HEK293T (cell line): ENCODE measurements at regions not wholly inside any gene's neighbourhood (a gene's known extent, or its start where the extent isn't known, plus 50 kb on each side); places are given as distances from the start of the nearest gene placed in this dataset.

Source experiments
- CTCF ChIA-PET: fragments of 350-600 bp; formaldehyde crosslinking; extraction: SDS; loops from one replicate; lab custom pipeline; 2021; ENCODE audit warnings: antibody characterized with exemption, inconsistent platforms; lab: Yijun Ruan, JAX
- POLR2A ChIA-PET: fragments of 350-600 bp; formaldehyde crosslinking; extraction: SDS; loops from one replicate; lab custom pipeline; 2020; ENCODE audit warnings: antibody characterized with exemption, inconsistent platforms; lab: Yijun Ruan, JAX
- DNase-seq: peaks from one replicate; pipeline ENCODE4 v3.0.0; 2012; ENCODE audit warnings: mixed read lengths; ENCODE audit errors: extremely low spot score
- ARNT ChIP-seq: fragments of 450-650 bp; IDR thresholded peaks from 2 replicates; pipeline ENCODE4 v1.6.1; 2017; ENCODE audit warnings: mild to moderate bottlenecking
- BHLHE40 ChIP-seq: fragments of 450-650 bp; IDR thresholded peaks from 2 replicates; pipeline ENCODE4 v1.6.1; 2016; ENCODE audit warnings: mild to moderate bottlenecking, moderate library complexity, borderline replicate concordance
- CTBP1 ChIP-seq: fragments of 450-650 bp; IDR thresholded peaks from 2 replicates; pipeline ENCODE4 v1.6.1; 2016; ENCODE audit warnings: borderline replicate concordance
- ELF4 ChIP-seq: fragments of 450-650 bp; IDR thresholded peaks from 2 replicates; pipeline ENCODE4 v1.6.1; 2017; ENCODE audit warnings: antibody characterized with exemption
- FOXA1 ChIP-seq: fragments of 450-650 bp; IDR thresholded peaks from 2 replicates; pipeline ENCODE4 v1.6.1; 2016; ENCODE audit warnings: mild to moderate bottlenecking
- FOXK2 ChIP-seq: fragments of 450-650 bp; IDR thresholded peaks from 2 replicates; pipeline ENCODE4 v1.6.1; 2016; ENCODE audit warnings: mild to moderate bottlenecking
- FOXM1 ChIP-seq: fragments of 450-650 bp; IDR thresholded peaks from 2 replicates; pipeline ENCODE4 v1.6.1; 2017; ENCODE audit warnings: mild to moderate bottlenecking, borderline replicate concordance
- HDGF ChIP-seq: fragments of 450-650 bp; IDR thresholded peaks from 2 replicates; pipeline ENCODE4 v1.6.1; 2017; ENCODE audit warnings: antibody characterized with exemption, borderline replicate concordance
- L3MBTL2 ChIP-seq: fragments of 450-650 bp; conservative IDR thresholded peaks from 2 replicates; pipeline ENCODE4 v1.6.1; 2016; ENCODE audit warnings: mild to moderate bottlenecking
- LEF1 ChIP-seq: fragments of 450-650 bp; IDR thresholded peaks from 2 replicates; pipeline ENCODE4 v1.6.1; 2017; ENCODE audit warnings: mild to moderate bottlenecking, borderline replicate concordance
- NFRKB ChIP-seq: fragments of 450-650 bp; IDR thresholded peaks from 2 replicates; pipeline ENCODE4 v1.6.1; 2016; ENCODE audit warnings: mild to moderate bottlenecking, moderate library complexity
- SP1 ChIP-seq: fragments of 450-650 bp; IDR thresholded peaks from 2 replicates; pipeline ENCODE4 v1.6.1; 2017
- SUZ12 ChIP-seq: fragments of 450-650 bp; IDR thresholded peaks from 2 replicates; pipeline ENCODE4 v1.6.1; 2016; ENCODE audit warnings: mild to moderate bottlenecking
- TARDBP ChIP-seq: fragments of 450-650 bp; IDR thresholded peaks from 2 replicates; pipeline ENCODE4 v1.6.1; 2016
- ZNF384 ChIP-seq: fragments of 450-650 bp; IDR thresholded peaks from 2 replicates; pipeline ENCODE4 v1.6.1; 2016
- TF ChIP-seq, protein P1 (sequence below): fragments of 450-650 bp; IDR thresholded peaks from 2 replicates; pipeline ENCODE4 v1.6.1; 2016

DNA sequence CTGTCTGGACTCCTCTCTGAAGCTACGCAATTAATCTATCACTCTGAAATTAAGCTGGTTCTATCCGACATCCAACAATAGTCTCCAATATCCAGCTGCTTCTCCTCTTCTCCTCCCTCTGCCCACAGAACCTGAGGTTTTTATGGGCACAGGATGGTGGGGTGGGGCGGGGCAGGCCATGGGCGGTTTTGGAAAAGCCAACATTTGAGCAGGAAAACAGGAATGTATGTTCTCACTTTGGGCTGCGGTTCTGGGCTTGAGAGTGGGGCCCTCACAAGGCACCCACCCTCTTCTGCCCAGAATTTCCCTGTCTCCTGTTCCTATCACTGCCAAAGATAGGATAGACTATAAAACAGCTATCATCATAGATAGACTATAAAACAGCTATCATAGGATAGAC lies 1144.2 kb downstream of the EPHA7 start:
- TF ChIP-seq CTBP1 (no peak), ZNF384 (no peak), FOXK2 (no peak), HDGF (no peak), ELF4 (no peak), LEF1 (no peak), SUZ12 (no peak), SP1 (no peak)
- no peak for DNase-seq
- ChIA-PET POLR2A (no interaction called here), CTCF (no interaction called here)

DNA sequence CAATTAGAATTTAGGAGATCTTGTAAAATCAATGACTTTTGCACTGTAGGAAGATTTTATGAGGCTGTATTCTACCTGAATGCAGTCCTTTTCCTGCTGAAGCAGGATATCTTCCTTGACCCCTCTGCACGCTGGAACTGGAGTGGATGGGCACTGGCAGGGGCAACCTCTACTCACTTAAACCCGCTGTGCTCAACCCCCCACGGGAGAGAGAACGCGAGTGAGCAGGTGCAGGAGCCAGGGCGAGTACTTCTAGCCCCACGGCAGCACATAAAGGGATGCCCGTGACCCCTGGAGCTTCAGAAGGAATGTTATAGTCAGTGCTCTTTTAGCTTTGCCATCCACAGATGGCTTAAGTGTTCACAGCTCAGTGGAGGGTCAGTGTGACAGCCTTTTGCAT lies 1144.8 kb downstream of the EPHA7 start:
- TF ChIP-seq L3MBTL2 = no peak
- TF ChIP-seq TARDBP = no peak
- TF ChIP-seq FOXA1 = no peak
- no peak for TF ChIP-seq HDGF
- no peak for TF ChIP-seq BHLHE40
- TF ChIP-seq ZNF384 = no peak
- TF ChIP-seq ELF4 = no peak
- TF ChIP-seq FOXM1 = no peak
- TF ChIP-seq FOXK2 = no peak
- TF ChIP-seq LEF1 = no peak
- TF ChIP-seq, protein P1, sequence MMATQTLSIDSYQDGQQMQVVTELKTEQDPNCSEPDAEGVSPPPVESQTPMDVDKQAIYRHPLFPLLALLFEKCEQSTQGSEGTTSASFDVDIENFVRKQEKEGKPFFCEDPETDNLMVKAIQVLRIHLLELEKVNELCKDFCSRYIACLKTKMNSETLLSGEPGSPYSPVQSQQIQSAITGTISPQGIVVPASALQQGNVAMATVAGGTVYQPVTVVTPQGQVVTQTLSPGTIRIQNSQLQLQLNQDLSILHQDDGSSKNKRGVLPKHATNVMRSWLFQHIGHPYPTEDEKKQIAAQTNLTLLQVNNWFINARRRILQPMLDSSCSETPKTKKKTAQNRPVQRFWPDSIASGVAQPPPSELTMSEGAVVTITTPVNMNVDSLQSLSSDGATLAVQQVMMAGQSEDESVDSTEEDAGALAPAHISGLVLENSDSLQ = no peak
- TF ChIP-seq NFRKB = no peak
- POLR2A ChIA-PET = no interaction called here
- no peak for DNase-seq
- CTCF ChIA-PET = no interaction called here

DNA sequence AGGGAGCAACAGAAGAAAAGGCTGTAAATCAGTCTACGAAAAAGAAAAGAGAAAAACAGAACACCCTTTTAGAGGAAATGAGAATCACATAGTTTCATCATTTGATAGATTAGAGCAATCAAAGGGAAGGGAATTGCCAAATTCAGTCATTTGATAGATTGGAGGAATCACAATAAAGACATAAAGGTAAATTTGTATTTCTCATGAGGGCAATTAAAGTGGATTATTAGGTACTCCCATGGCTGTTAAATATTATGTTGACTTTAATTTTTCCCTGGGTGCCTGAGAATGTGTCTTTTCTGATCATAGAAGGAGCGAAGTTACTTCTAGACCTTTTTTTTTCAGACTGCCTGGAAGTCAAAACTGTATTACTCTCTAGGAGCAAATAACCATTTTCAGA lies 1145.7 kb downstream of the EPHA7 start:
- no peak for TF ChIP-seq ARNT
- TF ChIP-seq, protein P1 = no peak
- no peak for TF ChIP-seq SUZ12
- TF ChIP-seq CTBP1 = no peak
- no peak for TF ChIP-seq TARDBP
- no peak for TF ChIP-seq HDGF
- TF ChIP-seq FOXK2 = no peak
- no peak for TF ChIP-seq LEF1
- TF ChIP-seq ZNF384 = no peak
- no peak for TF ChIP-seq L3MBTL2
- no peak for TF ChIP-seq ELF4
- no peak for TF ChIP-seq NFRKB
- no peak for TF ChIP-seq FOXA1
- TF ChIP-seq SP1 = no peak
- no peak for TF ChIP-seq BHLHE40
- no peak for TF ChIP-seq FOXM1
- ChIA-PET CTCF (no interaction called here), POLR2A (no interaction called here)
- DNase-seq = no peak

DNA sequence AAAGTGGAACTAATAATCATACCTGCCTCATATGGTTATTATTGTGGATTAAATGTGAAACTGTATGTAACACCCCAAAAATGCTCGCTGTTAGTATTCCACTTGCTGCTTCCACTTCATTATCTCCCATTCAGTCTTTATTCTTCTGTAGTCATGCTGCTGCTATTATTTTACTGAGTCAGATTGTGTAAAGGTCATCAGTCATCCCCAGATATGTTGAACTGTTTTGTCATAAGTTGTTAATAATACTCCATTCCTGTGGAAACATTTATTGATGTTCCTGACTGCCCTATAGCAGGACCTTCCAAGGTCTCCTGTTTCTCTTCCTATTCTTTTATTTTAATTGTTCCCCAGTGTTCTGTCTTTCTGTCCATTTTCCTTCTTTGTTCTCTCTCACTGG lies 1148.3 kb downstream of the EPHA7 start:
- DNase-seq = no peak
- ChIA-PET CTCF (no interaction called here), POLR2A (no interaction called here)
- TF ChIP-seq CTBP1 (no peak), L3MBTL2 (no peak), FOXK2 (no peak), SUZ12 (no peak), BHLHE40 (no peak), LEF1 (no peak), SP1 (no peak), ARNT (no peak), FOXA1 (no peak), ELF4 (no peak)

DNA sequence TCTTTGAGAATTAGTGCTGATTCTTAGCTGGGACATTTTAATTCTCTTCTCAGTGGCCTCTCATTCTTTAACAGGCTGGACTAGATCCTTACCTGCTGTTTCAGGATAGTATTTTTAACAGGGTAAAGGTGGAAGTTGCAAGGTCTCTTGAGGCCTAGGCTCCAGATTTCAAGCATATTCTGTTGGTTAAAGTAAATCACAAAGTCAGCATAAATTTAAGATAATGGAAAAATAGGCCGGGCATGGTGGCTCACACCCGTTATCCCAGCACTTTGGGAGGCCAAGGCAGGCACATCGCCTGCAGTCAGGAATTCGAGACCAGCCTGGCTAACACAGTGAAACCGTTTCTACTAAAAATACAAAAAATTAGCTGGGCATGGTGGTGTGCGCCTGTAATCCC lies 1149.0 kb downstream of the EPHA7 start:
- ChIA-PET CTCF (no interaction called here), POLR2A (no interaction called here)
- no peak for TF ChIP-seq FOXA1
- TF ChIP-seq CTBP1 = no peak
- TF ChIP-seq L3MBTL2 = no peak
- TF ChIP-seq, protein P1 = no peak
- no peak for TF ChIP-seq ZNF384
- no peak for TF ChIP-seq SUZ12
- no peak for TF ChIP-seq HDGF
- TF ChIP-seq LEF1 = no peak
- no peak for TF ChIP-seq NFRKB
- TF ChIP-seq ELF4 = no peak
- TF ChIP-seq SP1 = no peak
- no peak for TF ChIP-seq FOXK2
- TF ChIP-seq BHLHE40 = no peak
- no peak for TF ChIP-seq FOXM1
- TF ChIP-seq ARNT = no peak
- no peak for DNase-seq

DNA sequence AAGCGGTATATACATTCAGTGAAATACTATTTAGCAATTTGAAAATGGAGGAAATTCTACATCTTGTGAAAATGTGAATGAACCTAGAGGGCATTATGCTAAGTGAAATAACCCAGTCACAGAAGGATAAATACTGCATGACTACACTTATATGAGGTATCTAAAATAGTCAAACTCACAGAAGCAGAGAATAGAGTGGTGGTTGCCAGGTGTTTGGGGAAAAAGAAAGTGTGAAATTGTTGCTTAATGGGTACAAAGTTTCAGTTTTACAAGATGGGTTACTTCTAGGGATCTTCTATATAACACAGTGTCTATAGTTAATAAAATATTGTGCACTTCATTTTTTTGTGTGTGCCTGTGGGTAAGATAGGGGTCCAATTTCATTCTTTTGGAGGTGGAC lies 1152.0 kb downstream of the EPHA7 start:
- CTCF ChIA-PET = no interaction called here
- POLR2A ChIA-PET = no interaction called here

DNA sequence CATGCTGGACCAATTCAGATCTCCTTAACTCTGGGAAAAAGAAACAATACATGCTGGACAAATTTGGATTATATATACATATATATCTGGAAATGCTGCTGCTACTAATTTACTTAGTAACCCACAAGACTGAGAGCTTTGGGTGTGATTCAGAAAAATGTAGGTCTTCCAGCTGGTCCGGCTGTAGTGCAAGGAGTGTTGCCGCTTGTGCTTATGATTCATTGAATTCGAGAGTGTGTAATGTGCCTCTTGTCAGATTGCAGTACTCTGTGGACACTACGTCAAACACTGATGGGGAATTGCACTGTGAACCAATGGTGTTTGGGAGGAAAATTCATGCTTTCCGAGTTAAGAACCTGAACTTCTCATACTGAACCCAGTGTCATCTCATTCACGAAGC lies 1155.5 kb downstream of the EPHA7 start:
- POLR2A ChIA-PET = no interaction called here
- no peak for DNase-seq
- CTCF ChIA-PET = no interaction called here
- TF ChIP-seq ELF4 = no peak
- no peak for TF ChIP-seq FOXK2
- TF ChIP-seq HDGF = no peak
- TF ChIP-seq SP1 = no peak
- TF ChIP-seq BHLHE40 = no peak
- TF ChIP-seq CTBP1 = no peak
- no peak for TF ChIP-seq FOXA1
- no peak for TF ChIP-seq ZNF384

More for the DNA sequence above, 1152.0 kb downstream of the EPHA7 start:
- no peak for TF ChIP-seq FOXK2
- no peak for TF ChIP-seq TARDBP
- no peak for TF ChIP-seq ELF4
- DNase-seq = no peak
